ENCODE measurements at regions not wholly inside any gene's neighbourhood (a gene's known extent, or its start where the extent isn't known, plus 50 kb on each side); places are given as distances from the start of the nearest gene placed in this dataset.

DNA sequence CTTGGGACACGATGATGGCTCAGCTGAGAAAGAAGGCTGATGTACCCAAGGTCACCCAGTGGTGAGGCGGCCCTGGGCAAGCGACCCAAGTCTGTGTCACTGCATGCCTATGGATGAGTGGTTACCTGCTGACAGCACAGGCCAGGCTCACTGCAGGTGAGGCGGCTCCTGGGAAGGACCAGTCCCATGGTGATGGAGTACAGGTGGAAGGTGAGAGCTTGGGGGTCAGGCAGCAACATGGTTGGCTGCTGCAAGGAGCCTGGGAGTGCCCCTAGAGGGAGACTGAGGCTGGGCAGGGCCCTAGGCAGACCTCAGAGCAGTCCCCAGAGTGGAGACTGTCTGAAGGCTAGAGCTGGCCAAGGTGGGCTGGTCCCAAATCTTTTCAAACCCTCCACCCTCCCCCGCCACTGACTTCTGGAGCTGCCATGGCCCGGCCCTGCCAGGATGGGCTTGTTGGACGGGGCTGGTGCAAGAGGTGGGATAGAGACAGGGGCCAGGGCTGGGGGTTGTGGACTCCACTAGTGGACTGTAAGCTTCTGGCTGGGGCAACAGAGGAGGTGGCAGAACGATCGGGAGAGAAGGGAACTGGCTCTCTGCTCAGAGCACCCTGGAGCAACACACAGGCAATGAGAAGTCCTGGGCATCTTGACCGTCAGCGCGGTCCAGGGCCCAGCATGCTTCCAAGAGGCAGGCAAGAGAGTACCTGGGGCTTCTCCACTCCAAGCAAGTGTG is 72.5 kb upstream of the SLC6A11 start:
- DNase-seq, result no peak

- no peak for DNase-seq
Measured at GRCh38 chr3:10744098-10744465, 71.9 kb upstream of the SLC6A11 start.

DNA sequence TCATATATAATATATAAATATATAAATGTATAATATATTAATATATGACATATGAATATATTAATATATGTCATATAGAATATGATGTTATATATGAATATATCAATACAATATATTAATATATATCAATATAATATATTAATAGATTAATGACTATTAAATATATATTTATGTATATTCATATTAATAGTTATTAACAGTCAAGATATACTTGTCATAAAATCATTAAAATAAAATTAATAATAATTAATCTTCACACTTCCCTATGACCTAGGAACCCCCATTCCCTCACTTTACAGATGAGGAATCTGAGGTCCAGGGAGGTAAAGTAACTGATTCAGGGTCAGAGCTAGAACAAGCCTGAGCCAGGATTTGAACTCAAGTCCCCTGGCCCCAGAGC is 70.6 kb upstream of the SLC6A11 start:
- no peak for DNase-seq

- DNase-seq, result no peak
Measured at GRCh38 chr3:10746001-10746400, 70.0 kb upstream of the SLC6A11 start.

- no peak for DNase-seq
Measured at GRCh38 chr3:10746684-10747083, 69.3 kb upstream of the SLC6A11 start.

DNA sequence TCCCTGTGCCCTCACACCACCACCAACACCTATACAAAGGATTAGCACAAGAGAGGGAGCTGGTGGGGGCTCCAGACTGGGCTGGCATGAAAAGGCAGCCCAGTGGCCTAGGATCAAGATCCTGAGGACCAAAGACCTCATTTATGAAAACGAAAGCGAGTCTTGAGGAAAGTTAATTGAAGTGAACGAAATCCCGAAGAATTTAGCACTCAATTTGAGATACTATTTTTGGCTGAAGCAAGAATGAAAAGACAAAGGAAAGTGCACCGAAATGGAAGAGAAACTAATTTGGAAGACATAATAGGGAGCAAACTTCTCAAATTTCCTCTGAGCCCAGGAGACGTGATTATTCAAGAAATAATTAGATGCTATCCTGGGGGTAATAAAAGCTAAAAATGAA is 68.7 kb upstream of the SLC6A11 start:
- no peak for DNase-seq

DNA sequence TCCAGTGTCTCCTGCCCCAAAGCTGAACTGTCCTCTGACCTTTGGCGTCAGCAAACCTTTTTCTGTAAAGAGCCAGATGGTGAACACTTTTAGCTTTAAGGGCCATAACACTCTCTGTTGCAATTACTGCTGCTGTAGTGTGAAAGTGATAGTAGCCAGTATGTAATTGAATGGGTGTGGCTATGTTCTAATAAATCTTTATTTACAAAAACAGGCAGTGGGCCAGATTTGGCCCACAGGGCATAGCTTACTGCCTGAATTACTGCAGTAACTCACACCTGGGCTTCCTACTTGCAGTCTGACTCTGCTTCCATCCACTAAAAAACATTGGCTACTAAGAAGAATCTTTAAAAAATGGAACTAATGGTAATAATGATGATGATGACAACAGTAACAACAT is 68.0 kb upstream of the SLC6A11 start:
- DNase-seq, result no peak

DNA sequence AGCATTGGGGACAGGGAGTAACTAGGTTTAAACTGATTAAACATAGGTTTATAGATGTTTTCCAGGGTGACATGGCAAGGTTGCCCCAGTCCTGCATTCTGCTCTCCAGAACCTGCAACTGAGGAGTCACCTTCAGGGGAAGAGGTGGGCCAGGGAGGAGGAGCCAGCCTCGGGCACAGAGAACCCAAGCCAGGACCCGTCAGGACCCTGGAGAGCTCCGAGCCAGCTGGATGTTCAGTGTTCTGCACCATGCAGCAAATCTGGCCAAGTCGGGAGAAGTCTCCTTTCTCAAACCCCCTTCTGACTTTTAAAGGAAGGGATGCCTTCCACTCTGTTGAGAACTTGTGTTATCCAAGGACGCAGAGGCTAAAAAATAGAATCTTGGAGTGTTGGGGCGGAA is 62.1 kb upstream of the SLC6A11 start:
- DNase-seq, result peak; percentile 9 to 23

GRCh38 chr3:10756546-10756945 is 59.5 kb upstream of the SLC6A11 start:
- no peak for DNase-seq

- no peak for DNase-seq
Measured at GRCh38 chr3:10757021-10757820, 58.8 kb upstream of the SLC6A11 start.

- no peak for DNase-seq
Measured at GRCh38 chr3:10757821-10758130, 58.3 kb upstream of the SLC6A11 start.

DNA sequence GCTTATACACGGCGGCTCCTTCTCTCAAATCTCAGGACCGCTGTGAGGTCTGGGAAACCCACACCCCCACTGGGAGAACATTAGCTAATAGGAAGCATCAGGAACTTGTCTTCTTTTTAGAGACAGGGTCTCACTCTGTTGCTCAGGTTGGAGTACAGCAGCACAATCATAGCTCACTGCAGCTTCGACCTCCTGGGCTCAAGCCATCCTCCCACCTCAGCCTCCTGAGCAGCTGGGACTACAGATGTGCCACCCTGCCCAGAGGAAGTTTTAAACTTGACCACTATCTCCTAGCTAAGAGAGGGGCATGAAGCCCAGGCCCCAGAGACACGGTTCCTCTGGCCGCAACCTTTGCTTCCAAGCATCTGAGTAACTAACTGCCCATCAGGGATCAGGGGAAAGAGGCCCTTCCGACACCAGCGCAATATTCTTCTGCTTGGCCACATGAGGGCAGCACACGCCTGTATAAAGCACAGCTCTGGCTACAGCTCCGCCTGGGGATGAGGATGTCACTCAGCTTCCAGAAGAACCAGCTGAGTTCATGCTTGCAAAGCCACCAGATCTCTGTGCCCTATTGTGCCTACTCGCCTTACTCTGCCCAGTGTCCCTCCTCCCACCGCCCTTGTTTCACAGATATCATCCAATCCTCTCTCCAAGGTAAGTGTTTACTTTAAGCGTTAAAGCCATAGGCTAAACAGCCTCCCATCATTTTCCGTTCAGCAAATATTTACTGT is 57.6 kb upstream of the SLC6A11 start:
- DNase-seq, result peak; percentile 29 to 47

DNA sequence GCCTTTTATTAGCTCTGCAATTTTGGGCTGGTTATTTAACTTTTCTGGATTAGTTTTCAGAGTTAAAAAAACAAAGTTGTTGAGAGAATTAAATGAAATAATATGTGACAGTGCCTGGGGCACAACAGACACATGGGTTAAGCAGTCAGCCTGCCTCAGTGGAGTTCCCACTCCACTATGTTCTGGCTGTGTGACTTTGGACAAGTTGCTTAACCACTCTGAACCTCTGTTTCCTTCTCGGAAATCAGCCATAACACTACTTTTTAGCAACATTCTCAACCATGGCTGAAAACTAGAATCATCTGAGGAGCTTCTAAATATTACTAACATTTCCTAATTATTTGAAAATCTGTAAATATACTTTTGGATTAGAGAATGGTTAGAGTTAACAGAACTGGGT is 56.5 kb upstream of the SLC6A11 start:
- no peak for DNase-seq

GRCh38 chr3:10760199-10760598 is 55.8 kb upstream of the SLC6A11 start:
- DNase-seq, result no peak

DNA sequence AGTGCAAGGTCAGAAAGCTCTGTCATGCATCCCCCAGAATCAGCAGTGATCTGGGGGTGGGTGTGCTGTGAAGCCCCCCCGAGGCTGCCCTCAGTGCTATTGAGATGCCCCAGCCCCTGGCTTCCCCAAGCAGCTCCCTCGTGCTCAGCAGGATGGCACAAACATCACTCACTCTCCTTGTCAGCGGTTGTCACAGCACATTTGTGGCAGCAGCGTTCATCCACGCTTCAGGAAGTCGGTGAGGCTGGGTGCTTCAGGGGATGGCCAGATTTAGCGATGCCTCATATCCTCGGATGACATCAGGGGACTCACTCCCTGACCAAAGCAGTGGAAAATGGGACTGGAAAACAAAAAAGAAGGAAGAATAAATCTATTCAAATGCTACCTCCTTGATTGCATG is 54.4 kb upstream of the SLC6A11 start:
- DNase-seq, result no peak

GRCh38 chr3:10762116-10762515 is 53.9 kb upstream of the SLC6A11 start:
- no peak for DNase-seq

- DNase-seq, result no peak
Measured at GRCh38 chr3:10762611-10763247, 53.3 kb upstream of the SLC6A11 start.

DNA sequence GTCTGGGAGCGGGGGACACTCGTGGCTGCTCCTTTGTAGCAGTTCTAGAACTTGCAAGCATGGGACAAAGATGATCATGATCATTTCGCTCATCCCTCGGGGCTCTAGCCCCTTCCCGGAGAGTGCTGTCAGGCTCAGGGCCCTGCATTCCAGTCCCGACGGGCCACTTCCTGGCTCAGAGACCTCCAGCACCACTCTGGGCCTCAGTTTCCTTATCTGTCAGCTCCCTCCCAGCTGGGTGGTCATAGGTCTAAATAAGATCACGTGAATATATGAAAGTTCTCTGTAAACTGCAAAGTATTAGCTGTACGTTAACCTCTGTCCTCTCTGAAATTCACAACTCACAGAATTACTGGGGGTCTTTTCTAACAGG is 52.8 kb upstream of the SLC6A11 start:
- no peak for DNase-seq

GRCh38 chr3:10763817-10764258 is 52.2 kb upstream of the SLC6A11 start:
- DNase-seq, result no peak

GRCh38 chr3:10764259-10765051 is 51.6 kb upstream of the SLC6A11 start:
- no peak for DNase-seq

GRCh38 chr3:10766049-10766705 is 49.9 kb upstream of the SLC6A11 start:
- no peak for DNase-seq

Data from CD4-positive, alpha-beta T cell treated with Interferon alpha-2 for 1 hour (primary cell).